Amygdala (tissue), 56 donors: ENCODE measurements at regions not wholly inside any gene's neighbourhood (a gene's known extent, or its start where the extent isn't known, plus 50 kb on each side); places are given as distances from the start of the nearest gene placed in this dataset.
A peak's percentile ranks its signal among the peaks of the same experiment; 100 is the strongest.

Source experiments
- DNase-seq, 56 donors: peaks; one replicate each; lab custom pipeline; 2025; lab: John Stamatoyannopoulos, UW

DNA sequence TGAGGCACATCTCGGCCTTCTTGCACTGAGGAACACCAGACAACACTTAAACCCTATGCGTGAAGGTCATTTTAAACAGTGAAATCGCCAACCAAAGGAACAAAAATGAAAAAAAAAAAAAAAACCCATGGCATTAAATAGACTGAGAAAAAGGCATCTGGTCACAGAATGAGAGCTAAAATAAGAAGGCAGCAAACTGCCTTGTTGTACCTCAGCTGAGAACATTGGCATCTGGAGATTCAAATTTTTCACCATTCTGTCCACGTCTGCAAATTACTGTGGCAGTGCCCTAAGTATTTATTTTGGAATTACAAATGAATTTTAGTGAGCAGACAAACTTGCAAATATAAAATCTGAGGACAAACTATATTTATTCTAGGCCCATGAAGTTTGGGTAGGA, 82.6 kb upstream of the POU1F1 start:
- DNase-seq: no peak

DNA sequence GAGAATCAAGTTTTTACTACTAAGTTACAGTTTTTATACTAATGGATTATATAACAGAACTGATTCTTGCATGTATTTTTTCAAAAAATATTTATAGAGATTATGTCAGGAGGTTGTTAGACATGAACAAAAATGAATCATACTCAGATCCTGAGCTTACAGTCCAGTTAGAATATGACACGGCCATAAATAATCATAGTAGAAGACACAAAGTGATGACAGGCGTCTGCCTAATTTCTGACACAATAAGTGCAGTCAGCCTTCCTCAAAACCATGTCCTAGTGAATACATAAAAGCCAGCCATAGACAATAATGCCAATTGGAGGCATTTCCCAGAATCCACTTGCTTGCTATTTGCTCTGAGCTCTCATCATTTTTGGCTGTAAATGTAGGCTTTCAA, 81.7 kb upstream of the POU1F1 start:
- no peak for DNase-seq

DNA sequence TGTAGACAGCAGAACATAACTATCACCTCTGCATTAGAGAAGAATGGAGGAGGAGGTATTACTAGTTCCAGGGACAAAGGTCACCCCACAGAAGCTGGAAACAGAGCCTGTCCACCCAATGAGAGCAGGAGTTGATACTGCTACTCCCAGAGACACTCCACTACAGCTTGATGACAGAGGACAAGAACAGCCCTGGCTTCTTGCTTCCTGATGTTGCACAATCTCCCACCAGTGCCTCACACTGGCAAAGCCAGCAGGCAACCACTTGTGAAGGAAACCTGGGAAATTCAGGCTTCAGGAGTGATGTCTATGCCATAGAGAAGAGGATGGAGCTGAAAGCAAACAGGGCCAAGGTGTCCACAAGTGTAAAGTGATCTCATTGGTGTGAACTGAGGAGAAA, 78.0 kb upstream of the POU1F1 start:
- DNase-seq: no peak

DNA sequence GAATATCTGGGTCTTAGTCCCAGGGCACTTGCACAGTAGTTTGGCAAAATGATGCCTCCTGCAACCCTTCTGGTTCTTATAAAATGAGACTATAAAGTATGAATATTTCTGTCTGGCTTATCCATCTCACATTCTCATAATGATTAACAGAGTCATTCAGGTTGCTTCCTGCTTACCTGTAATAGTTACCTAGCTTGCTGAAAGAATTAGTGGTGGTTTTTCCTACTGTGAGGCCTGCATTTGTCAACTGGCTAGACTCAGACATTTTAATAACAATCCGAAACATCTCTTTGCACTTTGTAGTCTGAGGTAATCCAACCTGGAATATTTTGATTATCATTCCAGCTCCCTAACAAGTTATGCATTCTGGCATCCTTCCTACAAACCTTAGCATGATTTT, 75.6 kb upstream of the POU1F1 start:
- DNase-seq: no peak

DNA sequence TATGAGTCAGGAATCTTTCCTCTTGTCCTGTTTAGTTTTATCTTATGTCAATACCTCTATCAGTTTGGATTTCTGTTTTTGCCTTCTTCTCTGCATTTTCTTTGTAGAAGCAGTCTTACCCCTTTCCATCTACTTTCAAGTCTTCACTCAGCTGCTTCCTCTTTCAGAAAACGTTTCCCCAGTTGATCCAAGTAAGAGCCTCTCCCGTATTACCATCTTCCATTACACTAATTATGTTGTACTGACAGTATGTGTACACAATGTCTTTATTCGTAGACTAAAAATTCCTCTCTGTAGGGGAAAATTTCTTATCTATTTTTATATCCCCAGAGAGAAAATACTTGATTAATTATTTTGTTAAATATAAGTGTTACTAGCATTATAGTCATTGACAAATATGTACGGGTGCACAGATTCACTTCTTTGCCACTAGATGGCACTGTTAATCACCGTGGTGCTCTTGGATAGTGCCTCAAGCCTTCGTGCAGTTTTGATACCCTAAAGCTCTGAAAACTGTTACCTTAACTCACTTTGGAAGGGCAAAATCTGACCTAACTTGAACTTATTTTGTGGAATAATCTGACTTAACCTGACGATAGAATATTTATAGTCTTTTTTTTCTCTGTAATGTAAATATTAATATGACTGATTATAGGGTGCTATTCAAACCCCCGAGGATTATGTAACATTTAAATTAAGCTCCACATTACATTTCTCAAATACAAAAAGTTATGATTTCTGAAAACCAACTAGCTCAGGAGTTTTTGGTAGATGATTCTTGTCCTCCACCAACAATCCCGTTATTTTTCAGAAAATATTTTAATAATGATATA, 74.2 kb upstream of the POU1F1 start:
- peak in 8 of 56 donors; percentile 2 to 22 (median 7) for DNase-seq

DNA sequence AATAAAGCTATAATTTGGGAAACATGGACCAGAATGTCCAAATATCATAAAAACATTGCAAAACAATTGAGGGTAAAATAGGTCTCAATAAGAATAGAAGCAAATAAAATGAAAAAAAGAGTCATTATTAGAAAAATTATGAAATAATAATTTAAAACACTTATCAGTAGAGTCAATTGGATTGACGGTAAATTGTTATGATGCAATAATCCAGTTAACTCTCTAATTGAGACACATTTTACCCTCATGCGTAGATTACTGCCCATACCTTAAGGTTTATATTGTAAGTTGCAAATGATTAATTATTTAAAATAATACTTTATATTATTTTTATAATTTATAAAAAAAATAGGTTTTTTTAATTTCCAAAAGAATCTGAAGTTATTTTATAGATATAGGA, 73.4 kb upstream of the POU1F1 start:
- DNase-seq: no peak

DNA sequence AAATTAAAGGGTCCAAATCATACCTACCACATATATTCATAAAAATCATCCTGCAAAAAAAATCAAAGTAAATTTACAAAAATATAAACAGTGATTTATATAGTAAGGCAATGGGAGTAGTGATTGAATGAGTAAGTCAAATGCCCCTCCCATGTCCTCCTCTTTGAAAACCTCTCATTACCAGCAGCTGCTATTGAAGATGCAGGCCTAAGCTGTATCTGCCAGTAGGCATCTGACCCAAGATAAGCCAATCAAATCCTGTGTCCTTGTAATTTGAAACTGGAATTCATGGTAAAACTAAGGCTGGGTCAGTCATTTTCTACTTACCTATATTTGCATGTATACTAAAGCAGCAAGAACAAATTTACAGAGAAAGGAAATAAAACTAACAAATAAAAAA, 60.4 kb upstream of the POU1F1 start:
- no peak for DNase-seq

DNA sequence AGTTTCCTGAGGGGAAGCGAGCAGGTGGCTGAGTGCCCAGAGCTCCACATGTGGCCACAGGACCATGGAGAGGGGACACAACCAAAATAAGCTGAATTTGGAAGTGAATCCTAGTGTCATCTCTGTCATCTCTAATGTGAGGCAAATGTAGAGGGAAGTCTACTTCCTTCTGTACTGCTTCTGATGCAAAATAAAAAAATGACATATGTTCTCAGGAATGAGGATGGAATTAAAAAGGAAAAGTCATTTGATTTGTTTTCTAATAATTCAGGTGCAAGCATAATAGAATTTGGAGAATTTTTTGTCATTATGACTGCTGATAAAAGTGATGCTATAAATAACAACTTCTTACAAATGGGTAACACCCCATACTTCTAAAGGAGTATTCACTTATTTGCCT, 59.5 kb upstream of the POU1F1 start:
- no peak for DNase-seq

DNA sequence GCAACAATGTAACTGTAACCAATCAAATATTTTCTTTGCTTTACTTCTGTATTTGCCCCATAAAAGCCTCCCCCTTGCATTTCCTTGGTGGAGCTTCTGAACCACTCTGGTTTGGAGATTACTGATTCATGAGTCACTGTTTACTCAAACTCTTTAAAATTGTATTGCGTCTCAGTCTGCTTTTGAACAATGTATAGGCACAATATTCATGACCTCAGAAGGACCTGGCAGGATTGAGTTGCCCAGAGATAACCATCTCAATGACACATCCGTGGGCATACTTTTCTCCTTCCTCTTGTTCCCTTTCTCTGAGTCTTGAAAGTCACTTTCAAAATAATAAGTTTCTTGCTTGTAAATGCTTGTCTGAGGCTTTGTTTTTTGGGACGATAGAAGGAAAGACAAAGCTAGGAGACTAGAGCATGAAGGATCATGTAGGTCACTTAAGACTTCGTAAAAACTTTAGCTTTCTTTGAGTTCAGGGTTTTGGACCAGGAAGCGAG, 57.1 kb upstream of the POU1F1 start:
- no peak for DNase-seq

DNA sequence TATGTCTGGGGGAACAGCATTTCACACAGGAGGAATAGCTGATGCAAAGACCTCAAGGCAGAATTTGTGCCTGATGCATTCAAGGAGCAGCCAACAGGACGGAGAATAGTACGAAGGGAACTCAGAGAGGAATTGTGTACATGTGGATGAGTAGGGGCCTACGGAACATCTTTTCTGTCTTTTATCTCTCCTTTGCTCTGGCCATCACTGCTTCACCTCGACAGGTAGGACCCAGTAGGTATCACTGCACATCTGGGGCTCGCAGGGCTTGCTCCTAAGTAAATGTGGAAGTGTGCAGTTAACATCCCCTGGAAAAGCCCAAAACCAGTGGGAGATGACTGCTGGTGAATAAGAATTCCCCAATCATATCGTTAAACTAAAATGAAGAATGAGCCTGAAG, 56.4 kb upstream of the POU1F1 start:
- no peak for DNase-seq

DNA sequence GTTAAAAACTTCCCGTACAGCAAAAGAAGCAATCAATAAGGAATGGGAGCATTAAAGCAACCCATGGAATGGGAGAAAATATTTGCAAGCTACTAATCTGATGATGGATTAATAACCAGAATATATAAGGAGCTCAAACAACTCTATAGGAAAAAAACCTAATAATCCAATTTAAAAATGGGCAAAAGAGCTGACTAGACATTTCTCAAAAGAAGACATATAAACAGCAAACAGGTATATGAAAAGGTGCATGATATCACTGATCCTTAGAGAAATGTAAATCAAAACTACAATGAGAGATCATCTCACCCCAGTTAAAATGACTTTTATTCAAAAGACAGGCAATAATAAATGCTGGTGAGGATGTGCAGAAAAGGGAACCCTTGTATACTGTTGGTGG, 52.7 kb upstream of the POU1F1 start:
- DNase-seq: no peak
